ENCODE measurements at regions not wholly inside any gene's neighbourhood (a gene's known extent, or its start where the extent isn't known, plus 50 kb on each side); places are given as distances from the start of the nearest gene placed in this dataset.

DNA sequence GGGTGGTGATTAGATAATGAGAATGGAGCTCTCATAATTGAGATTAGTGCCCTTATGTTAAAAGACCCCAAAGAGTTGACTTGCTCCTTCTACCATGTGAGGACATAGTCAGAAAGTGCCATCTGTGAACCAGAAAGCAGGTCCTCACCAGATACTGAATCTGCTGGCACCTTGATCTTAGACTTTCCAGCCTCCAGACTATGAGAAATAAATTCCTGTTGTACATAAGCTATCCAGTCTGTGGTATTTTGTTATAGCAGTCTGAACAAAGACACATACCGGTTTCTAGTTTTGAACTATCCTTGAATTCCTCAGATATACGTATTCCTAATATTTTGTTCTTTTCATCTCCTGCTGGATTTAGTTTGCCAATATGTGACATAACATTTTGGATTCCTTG lies 228.1 kb downstream of the FZD1 start:
- no peak for TF ChIP-seq CTCF (IDR thresholded peaks at IDR 0.05)
- TF ChIP-seq POLR2A (IDR thresholded peaks at IDR 0.05) = no peak
